Stomach (tissue), 8 donors: ENCODE measurements at regions not wholly inside any gene's neighbourhood (a gene's known extent, or its start where the extent isn't known, plus 50 kb on each side); places are given as distances from the start of the nearest gene placed in this dataset.

Experiments used
- DNase-seq, 2 donors: peaks; one replicate each; pipeline versions ENCODE4 v3.0.0 to v3.0.0-alpha.2; 2013 to 2019
- H3K27ac ChIP-seq, 5 donors: fragments of 200-600 bp in 4 of 5; sonication (generic) in 4 of 5; one replicate each; pipeline ENCODE4 v1.5.1; 2013 to 2019; ENCODE audit warnings: mild to moderate bottlenecking in 1 of 5, moderate library complexity in 1 of 5
- H3K27me3 ChIP-seq, 3 donors: fragments of 200-600 bp; sonication (generic); one replicate each; pipeline ENCODE4 v1.5.1; 2017 to 2019; ENCODE audit warnings: mixed run types in 1 of 3
- H3K36me3 ChIP-seq, 4 donors: fragments of 200-600 bp; sonication (generic); 1 replicate in 3 of 4; 2 replicates in 1 of 4; pipeline ENCODE4 v1.5.1; 2016 to 2019
- H3K4me1 ChIP-seq, 4 donors: fragments of 200-600 bp; sonication (generic); one replicate each; pipeline ENCODE4 v1.5.1; 2016 to 2019
- H3K4me3 ChIP-seq, 4 donors: fragments of 200-600 bp; sonication (generic) in 3 of 4; one replicate each; pipeline ENCODE4 v1.5.1; 2016 to 2019; ENCODE audit warnings: mild to moderate bottlenecking in 1 of 4
- H3K9me3 ChIP-seq, 4 donors: fragments of 200-600 bp; sonication (generic); one replicate each; pipeline ENCODE4 v1.5.1; 2016 to 2019
- CTCF ChIP-seq, 7 experiments: fragments of 450-650 bp in 4 of 7; fragments of 200-600 bp in 3 of 7; sonication (generic) in 3 of 7; IDR thresholded peaks; one replicate each; pipeline ENCODE4 v1.5.1; 2016 to 2019; ENCODE audit warnings: antibody characterized with exemption in 7 of 7, control low read depth in 2 of 7, mild to moderate bottlenecking in 1 of 7
- EP300 ChIP-seq: sonication (generic); formaldehyde crosslinking; IDR thresholded peaks from one replicate; pipeline ENCODE4 v1.6.1; 2017; ENCODE audit warnings: antibody characterized with exemption
- POLR2A ChIP-seq, 4 donors: fragments of 450-650 bp; IDR thresholded peaks; one replicate each; pipeline ENCODE4 v1.6.1; 2016; ENCODE audit warnings: antibody characterized with exemption in 4 of 4, control low read depth in 2 of 4, mild to moderate bottlenecking in 1 of 4, moderate library complexity in 1 of 4
- POLR2AphosphoS5 ChIP-seq, 3 donors: sonication (generic); formaldehyde crosslinking; IDR thresholded peaks; one replicate each; pipeline ENCODE4 v1.6.1; 2016; ENCODE audit warnings: antibody characterized with exemption in 3 of 3
- WGBS, 5 donors: extraction: QIAGEN DNeasy Blood & Tissue Kit in 3 of 5; methylation state at CpG; one replicate each; pipeline versions ENCODE4 v1.1.5 to v1.1.7; 2013 to 2018; 5-methylcytosine and 5-hydroxymethylcytosine counted together
- intact Hi-C: fragments of 100-400 bp; cut with DNase I; formaldehyde crosslinking; loops from one replicate; pipeline ENCODE4 v1.15.1; 2023; ENCODE audit warnings: low total_unique reads
- donor health status: healthy with polysubstance abuse.
- donor health status: Bipolar disorder and iron deficiency.
- donor health status: healthy.

- no peaks in the 10 kb centered on the region for H3K36me3 ChIP-seq
- no peak overlapping the region for H3K4me3 ChIP-seq
- TF ChIP-seq POLR2AphosphoS5 (IDR thresholded peaks at IDR 0.05) (no peak), CTCF (IDR thresholded peaks at IDR 0.05) (no peak), EP300 (no peak), POLR2A (IDR thresholded peaks at IDR 0.05) (no peak)
- WGBS, 5 donors: 75 to 100% (median 80%) methylated on average over 2 of the region's 2 CpGs
- H3K27me3 ChIP-seq: peaks cover 0 to 15% (median 0%) of the 10 kb centered on the region in 3 donors
- no peak for DNase-seq
- H3K9me3 ChIP-seq: no peaks in the 10 kb centered on the region
- H3K4me1 ChIP-seq: peaks cover 18 to 51% (median 49%) of the 10 kb centered on the region in 4 donors
- H3K27ac ChIP-seq: no peak overlapping the region
- intact Hi-C loops: no loop called here
Measured at GRCh38 chr1:201653883-201654282, 115.0 kb downstream of the NAV1 start.

- no peak for TF ChIP-seq EP300
- TF ChIP-seq POLR2AphosphoS5 (IDR thresholded peaks at IDR 0.05): no peak
- no peak overlapping the region for H3K4me3 ChIP-seq
- no peaks in the 10 kb centered on the region for H3K9me3 ChIP-seq
- WGBS, 5 donors: 66 to 81% (median 77%) methylated on average over 6 of the region's 6 CpGs
- H3K27ac ChIP-seq: peak overlapping the region in 3 of 5 donors; percentile 12 to 20 (median 16)
- peaks cover 0 to 2% (median 0%) of the 10 kb centered on the region in 3 donors for H3K27me3 ChIP-seq
- intact Hi-C loops: no loop called here
- peaks cover 7 to 38% (median 37%) of the 10 kb centered on the region in 4 donors for H3K4me1 ChIP-seq
- no peaks in the 10 kb centered on the region for H3K36me3 ChIP-seq
- peak in 1 of 2 donors; percentile 77 for DNase-seq
Measured at GRCh38 chr1:201655243-201655642, 116.3 kb downstream of the NAV1 start.

GRCh38 chr1:201655910-201656309 lies 117.0 kb downstream of the NAV1 start:
- WGBS, 5 donors: 61 to 85% (median 74%) methylated on average over 4 of the region's 4 CpGs
- Histone ChIP-seq H3K36me3 (no peaks in the 10 kb centered on the region), H3K27ac (peak overlapping the region in 2 of 5 donors; percentile 12 to 20)

GRCh38 chr1:201656311-201657032 lies 117.5 kb downstream of the NAV1 start:
- DNase-seq: peak in 1 of 2 donors; percentile 81
- intact Hi-C loops: no loop called here

More at GRCh38 chr1:201655910-201656309, 117.0 kb downstream of the NAV1 start:
- DNase-seq: no peak
- intact Hi-C loops: no loop called here
- H3K4me1 ChIP-seq: peaks cover 0 to 31% (median 30%) of the 10 kb centered on the region in 4 donors
- no peaks in the 10 kb centered on the region for H3K27me3 ChIP-seq
- no peaks in the 10 kb centered on the region for H3K9me3 ChIP-seq
- no peak overlapping the region for H3K4me3 ChIP-seq
- TF ChIP-seq EP300 (no peak), CTCF (IDR thresholded peaks at IDR 0.05) (no peak)

More at GRCh38 chr1:201656311-201657032, 117.5 kb downstream of the NAV1 start:
- H3K4me1 ChIP-seq: peaks cover 0 to 27% (median 24%) of the 10 kb centered on the region in 4 donors
- H3K27me3 ChIP-seq: no peaks in the 10 kb centered on the region
- H3K9me3 ChIP-seq: no peaks in the 10 kb centered on the region
- H3K4me3 ChIP-seq: no peak overlapping the region
- TF ChIP-seq CTCF (IDR thresholded peaks at IDR 0.05) (no peak), POLR2AphosphoS5 (IDR thresholded peaks at IDR 0.05) (no peak)
- 27 to 50% (median 46%) methylated on average over 7 to 8 of the region's 8 CpGs for WGBS, 5 donors
- H3K27ac ChIP-seq: peak overlapping the region in 2 of 5 donors; percentile 20 to 26
- H3K36me3 ChIP-seq: no peaks in the 10 kb centered on the region
